ENCODE measurements at regions not wholly inside any gene's neighbourhood (a gene's known extent, or its start where the extent isn't known, plus 50 kb on each side); places are given as distances from the start of the nearest gene placed in this dataset.

DNA sequence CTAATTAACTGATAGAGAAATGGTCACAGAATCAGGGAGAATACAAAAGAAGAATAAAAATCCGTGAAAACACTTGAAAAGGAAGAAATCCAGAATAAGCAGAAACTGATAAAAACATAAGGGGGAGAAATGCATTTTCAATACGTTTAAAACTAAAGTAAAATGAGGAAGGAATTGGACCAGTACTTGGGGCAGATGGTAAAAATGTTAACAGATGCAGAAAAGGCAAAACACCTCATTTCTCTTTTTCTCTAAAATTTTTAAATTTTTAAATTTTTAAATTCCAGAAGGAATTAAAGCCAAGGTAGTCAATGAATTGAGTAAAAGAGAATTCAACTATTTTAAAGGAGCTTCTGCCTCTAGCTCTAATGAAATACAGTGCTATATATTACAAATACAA is 353.9 kb downstream of the METTL4 start:
- H3K9me3 ChIP-seq = no peaks in the 10 kb centered on the region
- no peak for DNase-seq (ENCODE audit: low spot score in 2 of 2)
- H3K27ac ChIP-seq = no peak overlapping the region
- TF ChIP-seq CTCF (IDR thresholded peaks at IDR 0.05) = no peak
- H3K27me3 ChIP-seq = no peaks in the 10 kb centered on the region
- H3K4me3 ChIP-seq = no peak overlapping the region
- intact Hi-C loops (cut with DNase I) = no loop called here
- no peaks in the 10 kb centered on the region for H3K36me3 ChIP-seq
- no peaks in the 10 kb centered on the region for H3K4me1 ChIP-seq

GRCh38 chr18:2218101-2218500 is 353.2 kb downstream of the METTL4 start:
- no peaks in the 10 kb centered on the region for H3K9me3 ChIP-seq
- DNase-seq (ENCODE audit: low spot score in 2 of 2) = no peak
- intact Hi-C loops (cut with DNase I) = no loop called here
- H3K4me3 ChIP-seq = no peak overlapping the region
- H3K27ac ChIP-seq = no peak overlapping the region
- TF ChIP-seq CTCF (IDR thresholded peaks at IDR 0.05) = no peak
- H3K36me3 ChIP-seq = no peaks in the 10 kb centered on the region
- H3K27me3 ChIP-seq = no peaks in the 10 kb centered on the region
- no peaks in the 10 kb centered on the region for H3K4me1 ChIP-seq

DNA sequence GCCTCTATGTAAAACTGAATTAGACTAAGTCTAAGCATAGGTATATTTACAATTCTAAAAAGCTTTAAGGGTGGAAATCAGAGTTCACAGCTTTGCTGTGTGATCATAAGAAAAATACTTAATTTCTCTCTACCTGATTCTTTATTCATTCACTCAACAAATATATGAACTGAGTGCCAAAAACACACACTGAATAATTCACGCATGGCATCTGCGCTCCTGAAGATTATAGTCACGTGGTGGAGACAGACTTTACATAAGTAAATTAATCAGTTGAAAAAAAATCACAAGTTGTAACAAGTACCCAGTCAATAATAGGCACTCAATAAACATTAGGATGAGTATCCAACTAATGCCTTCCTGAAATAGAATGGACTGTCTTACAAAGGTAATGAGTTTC is 351.6 kb downstream of the METTL4 start:
- no peak for TF ChIP-seq CTCF (IDR thresholded peaks at IDR 0.05)
- no peaks in the 10 kb centered on the region for H3K9me3 ChIP-seq
- H3K36me3 ChIP-seq = no peaks in the 10 kb centered on the region
- H3K27me3 ChIP-seq = no peaks in the 10 kb centered on the region
- DNase-seq (ENCODE audit: low spot score in 2 of 2) = no peak
- no peak overlapping the region for H3K27ac ChIP-seq
- intact Hi-C loops (cut with DNase I) = no loop called here
- no peak overlapping the region for H3K4me3 ChIP-seq
- H3K4me1 ChIP-seq = no peaks in the 10 kb centered on the region

- Histone ChIP-seq H3K27me3 (no peaks in the 10 kb centered on the region), H3K36me3 (no peaks in the 10 kb centered on the region), H3K4me3 (no peak overlapping the region), H3K4me1 (no peaks in the 10 kb centered on the region), H3K9me3 (no peaks in the 10 kb centered on the region), H3K27ac (no peak overlapping the region)
- DNase-seq (ENCODE audit: low spot score in 2 of 2) = no peak
- TF ChIP-seq CTCF (IDR thresholded peaks at IDR 0.05) = no peak
- intact Hi-C loops (cut with DNase I) = no loop called here
Observed at GRCh38 chr18:2222270-2223185, 348.8 kb downstream of the METTL4 start.

- no peak for DNase-seq (ENCODE audit: low spot score in 2 of 2)
- peak overlapping the region in 1 of 2 donors; percentile 16 for H3K4me3 ChIP-seq
- TF ChIP-seq CTCF (IDR thresholded peaks at IDR 0.05) = no peak
- H3K36me3 ChIP-seq = no peaks in the 10 kb centered on the region
- no peaks in the 10 kb centered on the region for H3K27me3 ChIP-seq
- no peak overlapping the region for H3K27ac ChIP-seq
- no peaks in the 10 kb centered on the region for H3K4me1 ChIP-seq
- intact Hi-C loops (cut with DNase I) = no loop called here
- H3K9me3 ChIP-seq = no peaks in the 10 kb centered on the region
Observed at GRCh38 chr18:2223449-2223848, 347.9 kb downstream of the METTL4 start.

All from ascending aorta (tissue), 2 donors.